Fibroblast of skin of right quadriceps (primary cell): ENCODE measurements at regions not wholly inside any gene's neighbourhood (a gene's known extent, or its start where the extent isn't known, plus 50 kb on each side); places are given as distances from the start of the nearest gene placed in this dataset.
"Not testable (repeated sequence)": the region's sequence is repeated elsewhere in the genome, so short reads cannot be mapped to it uniquely, and the experiment has no call there.

Experiments used
- DNase-seq: peaks from one replicate; pipeline ENCODE4 v3.0.0-alpha.2; 2013

DNA sequence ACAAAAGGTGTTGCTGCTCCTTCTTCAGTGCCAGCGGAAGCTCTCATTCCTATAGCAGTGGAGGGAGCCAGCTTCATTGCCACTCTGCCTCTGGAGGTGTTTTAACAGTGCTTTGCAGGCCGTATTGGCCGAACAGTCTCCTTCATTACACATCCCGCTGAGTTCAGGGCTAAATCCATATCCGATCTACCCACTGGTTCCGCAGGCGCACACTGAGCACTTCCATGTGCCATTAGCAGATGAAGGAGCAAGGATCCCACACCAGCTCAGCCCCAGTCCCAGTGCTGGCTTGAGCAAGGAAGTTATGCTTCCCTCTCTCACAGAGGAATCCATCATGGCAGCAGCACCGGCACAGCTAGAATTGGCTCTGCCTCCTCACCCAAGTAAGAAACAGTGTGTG is 121.2 kb upstream of the IRX2 start:
- no peak for DNase-seq

- DNase-seq, result no peak
These were observed 119.8 kb upstream of the IRX2 start for GRCh38 chr5:2871282-2871681.

GRCh38 chr5:2869471-2869870 is 118.0 kb upstream of the IRX2 start:
- no peak for DNase-seq

- no peak for DNase-seq
These were observed 116.0 kb upstream of the IRX2 start for GRCh38 chr5:2867373-2867933.

DNA sequence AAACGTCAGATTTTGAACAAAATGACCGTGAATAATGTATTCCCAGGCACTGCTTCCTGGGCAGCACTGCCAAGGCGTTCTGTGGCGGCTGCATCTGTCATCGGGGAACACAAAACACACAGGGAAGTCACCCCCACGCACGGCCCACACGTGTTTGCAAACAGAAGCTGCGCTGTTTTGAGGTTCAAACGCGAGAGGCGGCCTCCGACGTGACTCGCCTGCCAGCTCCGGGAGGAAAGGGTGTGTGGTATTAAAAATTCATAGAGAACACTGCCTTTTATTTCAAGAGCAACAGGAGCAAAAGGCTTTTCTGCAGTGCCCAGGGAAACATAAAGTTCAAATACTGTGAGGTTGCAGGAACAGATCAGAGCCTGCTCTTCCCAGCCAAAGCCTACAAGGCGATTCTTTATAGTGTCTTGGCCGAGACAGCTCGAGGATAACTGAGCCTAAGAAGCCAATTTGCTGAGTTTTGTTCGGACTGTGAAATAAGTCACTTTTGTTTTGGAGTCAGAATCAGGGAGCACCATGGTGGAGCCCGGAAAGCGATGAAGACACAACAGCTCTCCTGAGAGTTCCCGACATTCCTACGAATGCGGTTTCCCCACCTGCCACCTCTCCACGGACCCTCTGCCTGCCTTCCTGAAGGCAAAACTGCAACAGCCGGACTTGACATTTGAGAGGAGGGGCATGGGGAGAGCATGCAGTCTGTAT is 115.3 kb upstream of the IRX2 start:
- DNase-seq, result no peak

DNA sequence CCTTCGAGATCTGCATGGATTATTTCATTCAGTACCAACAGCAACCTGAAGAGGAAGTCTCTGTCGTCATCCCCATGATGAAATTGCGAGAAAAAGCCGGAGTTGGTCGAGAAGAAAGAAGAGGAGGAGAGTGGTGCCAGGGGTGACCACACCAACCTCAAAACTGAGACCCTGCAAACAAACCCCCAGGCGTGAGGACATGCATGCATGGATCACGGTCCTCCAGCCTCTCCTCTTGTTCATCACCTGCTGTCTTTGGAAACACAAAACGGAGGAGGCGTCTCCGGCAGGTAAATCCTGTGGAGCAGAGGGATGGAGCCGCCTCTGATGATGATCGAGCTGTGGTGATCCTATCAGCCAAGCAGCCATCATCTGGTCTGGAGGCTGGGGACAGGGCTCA is 114.4 kb upstream of the IRX2 start:
- DNase-seq, result no peak

DNA sequence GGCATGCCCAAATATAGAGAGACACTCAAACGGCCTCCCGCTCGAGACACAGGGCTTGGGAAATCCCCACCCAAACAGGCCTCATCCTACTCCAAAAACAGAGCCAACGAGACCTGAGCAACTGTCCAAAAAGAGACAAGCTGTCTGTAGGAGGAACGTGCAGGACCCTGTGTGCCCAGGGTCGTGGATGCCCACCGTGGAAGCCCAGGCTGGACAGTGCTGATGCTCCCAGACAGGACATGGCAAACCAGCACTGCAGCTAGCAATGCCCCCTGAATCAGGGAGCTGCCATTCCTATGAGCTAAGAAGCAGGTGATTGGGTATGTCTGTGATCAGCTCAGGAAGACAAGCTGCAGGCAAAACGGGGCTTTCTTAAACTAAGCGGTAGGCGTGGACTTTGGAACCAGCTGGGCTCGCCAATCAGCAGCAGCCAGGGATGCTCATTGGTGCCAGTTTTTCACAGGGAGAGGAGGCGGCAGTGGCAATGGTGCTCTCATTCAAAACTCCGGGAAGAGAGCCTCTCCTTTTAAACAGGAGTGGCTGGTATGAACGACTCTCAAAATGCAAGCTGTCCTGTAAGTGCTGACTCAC is 113.1 kb upstream of the IRX2 start:
- no peak for DNase-seq

- DNase-seq, result no peak
These were observed 112.4 kb upstream of the IRX2 start for GRCh38 chr5:2863675-2864433.

GRCh38 chr5:2863133-2863532 is 111.7 kb upstream of the IRX2 start:
- no peak for DNase-seq

GRCh38 chr5:2862176-2862575 is 110.7 kb upstream of the IRX2 start:
- not testable (repeated sequence) for DNase-seq

- DNase-seq, result peak; percentile 11
These were observed 110.1 kb upstream of the IRX2 start for GRCh38 chr5:2861605-2862004.

DNA sequence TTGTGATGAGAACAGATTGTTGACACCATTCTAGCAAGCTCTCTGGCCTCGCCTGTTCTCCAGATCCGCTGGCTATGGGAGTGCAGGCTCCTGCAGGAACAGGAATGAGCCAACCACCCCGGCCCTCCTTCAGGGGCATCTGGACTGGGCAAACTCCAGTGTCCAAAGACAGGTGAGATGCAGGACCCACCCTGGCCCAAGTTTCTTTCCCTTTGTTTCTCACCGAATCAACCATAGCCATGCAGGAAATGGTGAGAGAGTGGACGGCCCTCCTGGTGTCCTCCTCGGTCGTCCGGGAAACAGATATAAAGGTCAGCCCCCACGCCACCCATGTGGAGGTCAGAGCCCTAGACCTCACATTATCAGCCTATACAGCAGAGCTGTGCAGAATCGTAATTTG is 108.6 kb upstream of the IRX2 start:
- DNase-seq, result no peak

- no peak for DNase-seq
These were observed 106.4 kb upstream of the IRX2 start for GRCh38 chr5:2857837-2858236.

GRCh38 chr5:2856206-2856605 is 104.7 kb upstream of the IRX2 start:
- no peak for DNase-seq

DNA sequence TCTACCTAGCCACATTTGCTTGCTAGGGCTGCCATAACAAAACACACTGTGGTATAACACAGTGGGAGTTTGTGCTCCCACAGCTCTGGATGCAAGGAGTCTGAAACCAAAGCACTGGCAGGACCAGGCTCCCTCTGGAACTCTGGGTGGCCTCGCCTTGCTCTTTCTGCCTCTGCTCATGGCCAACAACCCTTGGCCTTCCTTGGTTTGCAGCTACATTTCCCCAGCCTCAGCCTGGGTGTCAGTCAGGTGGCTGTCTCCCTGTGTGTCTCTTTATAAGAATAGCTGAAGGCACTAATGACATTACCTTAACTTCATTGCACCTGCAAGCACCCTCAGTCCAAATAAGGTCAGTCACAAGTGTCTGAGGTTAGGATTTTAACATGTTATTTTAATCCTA is 101.0 kb upstream of the IRX2 start:
- DNase-seq, result no peak

DNA sequence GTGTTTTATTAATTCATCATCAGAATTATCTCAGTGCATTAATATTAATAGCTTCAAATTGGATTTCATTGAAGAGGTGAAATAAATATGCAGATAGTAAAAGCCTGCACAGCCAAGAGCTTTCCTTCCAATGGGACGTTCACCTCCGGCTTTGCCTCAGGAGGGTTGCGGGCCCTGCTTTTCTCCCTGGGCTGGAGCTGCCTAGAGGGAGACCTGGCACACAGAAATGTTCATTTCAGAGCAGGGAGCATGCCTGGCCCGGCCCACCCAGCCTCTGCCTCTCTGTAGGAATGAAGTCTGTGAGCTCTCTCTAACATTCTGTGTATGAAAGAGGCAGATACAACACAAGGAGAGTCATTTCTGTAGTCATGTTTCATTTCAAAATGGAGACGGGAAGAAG is 100.4 kb upstream of the IRX2 start:
- no peak for DNase-seq

DNA sequence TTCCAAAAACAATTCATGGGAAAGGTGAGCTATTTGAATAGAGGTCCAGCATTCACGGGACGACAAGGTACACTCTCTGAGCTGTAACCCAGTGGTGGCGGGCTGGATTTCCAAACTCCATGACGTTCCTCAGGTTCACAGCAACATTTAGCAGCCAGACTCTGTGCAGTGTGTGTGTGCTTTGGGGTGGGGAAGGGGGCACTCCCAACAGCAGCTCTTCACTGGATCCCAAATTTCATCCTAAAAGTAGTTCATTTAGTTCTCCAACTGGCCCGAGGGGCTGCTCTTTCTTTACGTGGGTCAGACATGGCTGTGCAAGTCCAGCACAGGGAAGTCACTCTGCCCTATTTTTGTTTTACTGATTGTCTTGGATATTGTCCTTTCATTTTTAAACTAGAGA is 98.0 kb upstream of the IRX2 start:
- no peak for DNase-seq

- peak; percentile 7 for DNase-seq
These were observed 97.1 kb upstream of the IRX2 start for GRCh38 chr5:2848619-2849018.

- no peak for DNase-seq
These were observed 96.1 kb upstream of the IRX2 start for GRCh38 chr5:2847608-2848007.

- DNase-seq, result no peak
These were observed 89.7 kb upstream of the IRX2 start for GRCh38 chr5:2841208-2841607.

DNA sequence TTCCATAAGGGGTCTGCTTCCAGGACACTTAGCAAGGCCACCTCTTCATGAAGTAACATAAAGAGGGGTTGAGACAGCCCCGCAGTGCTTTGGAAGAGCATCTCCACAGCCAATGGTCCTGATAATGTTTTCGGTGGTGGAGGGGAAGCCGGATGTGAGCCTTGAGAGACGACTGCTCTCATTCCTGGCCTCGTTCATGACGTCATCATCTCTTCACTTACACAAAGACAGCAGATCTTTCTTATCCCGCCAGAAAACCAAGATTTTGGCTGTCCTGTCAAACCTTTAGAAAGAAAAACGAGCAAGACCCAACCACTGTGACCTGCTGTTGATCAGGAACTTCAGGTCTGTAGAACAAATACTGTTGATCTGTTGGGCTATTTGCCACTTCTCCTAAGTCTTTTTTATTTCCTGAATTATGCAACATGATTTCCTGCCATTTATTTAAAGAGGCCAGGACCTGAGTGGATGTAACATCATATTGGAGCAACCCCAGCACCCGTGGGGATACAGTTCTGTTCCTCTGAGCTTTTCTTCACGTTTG is 89.0 kb upstream of the IRX2 start:
- DNase-seq, result no peak

GRCh38 chr5:2836133-2836532 is 84.7 kb upstream of the IRX2 start:
- DNase-seq, result no peak

DNA sequence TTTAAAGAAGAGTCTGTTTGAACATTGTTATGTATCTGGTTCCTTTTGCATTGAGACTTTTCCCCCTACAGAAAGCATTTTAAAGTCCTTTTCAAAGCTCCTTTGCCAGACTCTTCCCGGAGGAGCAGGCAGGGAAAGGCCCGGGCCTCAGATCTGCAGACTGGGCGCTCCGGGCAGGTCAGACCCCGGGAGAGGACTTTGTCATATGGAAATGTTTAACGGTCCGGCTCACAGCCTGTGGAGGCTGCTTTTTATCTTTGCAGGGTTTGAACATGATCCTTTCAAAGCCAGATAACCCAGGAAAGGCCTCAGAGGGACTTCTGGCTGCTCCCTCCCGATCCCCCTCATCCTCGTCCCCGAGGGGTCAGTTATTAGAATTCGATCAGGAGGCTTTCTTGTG is 82.1 kb upstream of the IRX2 start:
- no peak for DNase-seq

GRCh38 chr5:2832394-2832793 is 80.9 kb upstream of the IRX2 start:
- no peak for DNase-seq
